ENCODE measurements at regions not wholly inside any gene's neighbourhood (a gene's known extent, or its start where the extent isn't known, plus 50 kb on each side); places are given as distances from the start of the nearest gene placed in this dataset.

GRCh38 chr14:105871590-105871989, 345.2 kb downstream of the TMEM121 start:
- Histone ChIP-seq H3K4me3 (ENCODE audit: low read depth in 1 of 2, low read length in 2 of 2) (no peak overlapping the region), H3K9me3 (ENCODE audit: control insufficient read depth in 2 of 2, insufficient read depth in 1 of 2, low read depth in 1 of 2, low read length in 1 of 2) (peaks cover 0 to 4% of the 10 kb centered on the region in 2 donors), H3K27me3 (ENCODE audit: control insufficient read depth in 1 of 2, insufficient read depth in 2 of 2, low read length in 2 of 2) (no peaks in the 10 kb centered on the region), H3K4me1 (ENCODE audit: control insufficient read depth in 2 of 2, insufficient read depth in 2 of 2, low read length in 1 of 2) (no peaks in the 10 kb centered on the region), H3K27ac (ENCODE audit: low read depth in 2 of 2, low read length in 1 of 2) (no peak overlapping the region), H3K36me3 (ENCODE audit: control insufficient read depth in 2 of 2, insufficient read depth in 2 of 2, low read length in 1 of 2) (no peaks in the 10 kb centered on the region)
- WGBS, 2 donors = 59 to 65% methylated on average over 3 of the region's 3 CpGs

GRCh38 chr14:105873870-105874512, 347.6 kb downstream of the TMEM121 start:
- Histone ChIP-seq H3K27me3 (ENCODE audit: control insufficient read depth in 1 of 2, insufficient read depth in 2 of 2, low read length in 2 of 2) (no peaks in the 10 kb centered on the region), H3K36me3 (ENCODE audit: control insufficient read depth in 2 of 2, insufficient read depth in 2 of 2, low read length in 1 of 2) (no peaks in the 10 kb centered on the region), H3K4me1 (ENCODE audit: control insufficient read depth in 2 of 2, insufficient read depth in 2 of 2, low read length in 1 of 2) (no peaks in the 10 kb centered on the region), H3K9me3 (ENCODE audit: control insufficient read depth in 2 of 2, insufficient read depth in 1 of 2, low read depth in 1 of 2, low read length in 1 of 2) (no peaks in the 10 kb centered on the region), H3K27ac (ENCODE audit: low read depth in 2 of 2, low read length in 1 of 2) (no peak overlapping the region), H3K4me3 (ENCODE audit: low read depth in 1 of 2, low read length in 2 of 2) (no peak overlapping the region)
- 73 to 76% methylated on average over 4 of the region's 4 CpGs for WGBS, 2 donors

- Histone ChIP-seq H3K4me1 (ENCODE audit: control insufficient read depth in 2 of 2, insufficient read depth in 2 of 2, low read length in 1 of 2) (no peaks in the 10 kb centered on the region), H3K27ac (ENCODE audit: low read depth in 2 of 2, low read length in 1 of 2) (no peak overlapping the region), H3K4me3 (ENCODE audit: low read depth in 1 of 2, low read length in 2 of 2) (no peak overlapping the region), H3K36me3 (ENCODE audit: control insufficient read depth in 2 of 2, insufficient read depth in 2 of 2, low read length in 1 of 2) (no peaks in the 10 kb centered on the region), H3K9me3 (ENCODE audit: control insufficient read depth in 2 of 2, insufficient read depth in 1 of 2, low read depth in 1 of 2, low read length in 1 of 2) (no peaks in the 10 kb centered on the region), H3K27me3 (ENCODE audit: control insufficient read depth in 1 of 2, insufficient read depth in 2 of 2, low read length in 2 of 2) (no peaks in the 10 kb centered on the region)
- WGBS, 2 donors = 68 to 74% methylated on average over 4 of the region's 4 CpGs
These were observed 349.8 kb downstream of the TMEM121 start for GRCh38 chr14:105876158-105876557.

GRCh38 chr14:105876829-105877228, 350.4 kb downstream of the TMEM121 start:
- H3K27ac ChIP-seq (ENCODE audit: low read depth in 2 of 2, low read length in 1 of 2) = no peak overlapping the region
- no peak overlapping the region for H3K4me3 ChIP-seq (ENCODE audit: low read depth in 1 of 2, low read length in 2 of 2)
- 86 to 90% methylated on average over 8 of the region's 8 CpGs for WGBS, 2 donors
- H3K9me3 ChIP-seq (ENCODE audit: control insufficient read depth in 2 of 2, insufficient read depth in 1 of 2, low read depth in 1 of 2, low read length in 1 of 2) = no peaks in the 10 kb centered on the region
- H3K27me3 ChIP-seq (ENCODE audit: control insufficient read depth in 1 of 2, insufficient read depth in 2 of 2, low read length in 2 of 2) = no peaks in the 10 kb centered on the region
- no peaks in the 10 kb centered on the region for H3K4me1 ChIP-seq (ENCODE audit: control insufficient read depth in 2 of 2, insufficient read depth in 2 of 2, low read length in 1 of 2)
- H3K36me3 ChIP-seq (ENCODE audit: control insufficient read depth in 2 of 2, insufficient read depth in 2 of 2, low read length in 1 of 2) = no peaks in the 10 kb centered on the region

- H3K9me3 ChIP-seq (ENCODE audit: control insufficient read depth in 2 of 2, insufficient read depth in 1 of 2, low read depth in 1 of 2, low read length in 1 of 2) = no peaks in the 10 kb centered on the region
- H3K4me1 ChIP-seq (ENCODE audit: control insufficient read depth in 2 of 2, insufficient read depth in 2 of 2, low read length in 1 of 2) = no peaks in the 10 kb centered on the region
- no peak overlapping the region for H3K4me3 ChIP-seq (ENCODE audit: low read depth in 1 of 2, low read length in 2 of 2)
- no peaks in the 10 kb centered on the region for H3K27me3 ChIP-seq (ENCODE audit: control insufficient read depth in 1 of 2, insufficient read depth in 2 of 2, low read length in 2 of 2)
- 82 to 84% methylated on average over 9 of the region's 9 CpGs for WGBS, 2 donors
- no peak overlapping the region for H3K27ac ChIP-seq (ENCODE audit: low read depth in 2 of 2, low read length in 1 of 2)
- no peaks in the 10 kb centered on the region for H3K36me3 ChIP-seq (ENCODE audit: control insufficient read depth in 2 of 2, insufficient read depth in 2 of 2, low read length in 1 of 2)
These were observed 351.3 kb downstream of the TMEM121 start for GRCh38 chr14:105877645-105878044.

- 83 to 87% methylated on average over 12 of the region's 12 CpGs for WGBS, 2 donors
- H3K4me3 ChIP-seq (ENCODE audit: low read depth in 1 of 2, low read length in 2 of 2) = no peak overlapping the region
- no peak overlapping the region for H3K27ac ChIP-seq (ENCODE audit: low read depth in 2 of 2, low read length in 1 of 2)
- H3K4me1 ChIP-seq (ENCODE audit: control insufficient read depth in 2 of 2, insufficient read depth in 2 of 2, low read length in 1 of 2) = no peaks in the 10 kb centered on the region
- H3K27me3 ChIP-seq (ENCODE audit: control insufficient read depth in 1 of 2, insufficient read depth in 2 of 2, low read length in 2 of 2) = no peaks in the 10 kb centered on the region
- no peaks in the 10 kb centered on the region for H3K9me3 ChIP-seq (ENCODE audit: control insufficient read depth in 2 of 2, insufficient read depth in 1 of 2, low read depth in 1 of 2, low read length in 1 of 2)
- H3K36me3 ChIP-seq (ENCODE audit: control insufficient read depth in 2 of 2, insufficient read depth in 2 of 2, low read length in 1 of 2) = no peaks in the 10 kb centered on the region
These were observed 351.7 kb downstream of the TMEM121 start for GRCh38 chr14:105878125-105878524.

- H3K9me3 ChIP-seq (ENCODE audit: control insufficient read depth in 2 of 2, insufficient read depth in 1 of 2, low read depth in 1 of 2, low read length in 1 of 2) = no peaks in the 10 kb centered on the region
- H3K4me3 ChIP-seq (ENCODE audit: low read depth in 1 of 2, low read length in 2 of 2) = no peak overlapping the region
- H3K4me1 ChIP-seq (ENCODE audit: control insufficient read depth in 2 of 2, insufficient read depth in 2 of 2, low read length in 1 of 2) = no peaks in the 10 kb centered on the region
- H3K36me3 ChIP-seq (ENCODE audit: control insufficient read depth in 2 of 2, insufficient read depth in 2 of 2, low read length in 1 of 2) = no peaks in the 10 kb centered on the region
- 87 to 90% methylated on average over 13 of the region's 13 CpGs for WGBS, 2 donors
- no peaks in the 10 kb centered on the region for H3K27me3 ChIP-seq (ENCODE audit: control insufficient read depth in 1 of 2, insufficient read depth in 2 of 2, low read length in 2 of 2)
- H3K27ac ChIP-seq (ENCODE audit: low read depth in 2 of 2, low read length in 1 of 2) = no peak overlapping the region
These were observed 352.2 kb downstream of the TMEM121 start for GRCh38 chr14:105878554-105878953.

GRCh38 chr14:105879503-105879866, 353.1 kb downstream of the TMEM121 start:
- Histone ChIP-seq H3K27me3 (ENCODE audit: control insufficient read depth in 1 of 2, insufficient read depth in 2 of 2, low read length in 2 of 2) (no peaks in the 10 kb centered on the region), H3K9me3 (ENCODE audit: control insufficient read depth in 2 of 2, insufficient read depth in 1 of 2, low read depth in 1 of 2, low read length in 1 of 2) (no peaks in the 10 kb centered on the region), H3K36me3 (ENCODE audit: control insufficient read depth in 2 of 2, insufficient read depth in 2 of 2, low read length in 1 of 2) (no peaks in the 10 kb centered on the region), H3K27ac (ENCODE audit: low read depth in 2 of 2, low read length in 1 of 2) (no peak overlapping the region), H3K4me3 (ENCODE audit: low read depth in 1 of 2, low read length in 2 of 2) (no peak overlapping the region), H3K4me1 (ENCODE audit: control insufficient read depth in 2 of 2, insufficient read depth in 2 of 2, low read length in 1 of 2) (no peaks in the 10 kb centered on the region)
- 79 to 81% methylated on average over 7 of the region's 7 CpGs for WGBS, 2 donors

GRCh38 chr14:105879867-105880561, 353.6 kb downstream of the TMEM121 start:
- H3K9me3 ChIP-seq (ENCODE audit: control insufficient read depth in 2 of 2, insufficient read depth in 1 of 2, low read depth in 1 of 2, low read length in 1 of 2) = no peaks in the 10 kb centered on the region
- no peaks in the 10 kb centered on the region for H3K27me3 ChIP-seq (ENCODE audit: control insufficient read depth in 1 of 2, insufficient read depth in 2 of 2, low read length in 2 of 2)

GRCh38 chr14:105880616-105881015, 354.2 kb downstream of the TMEM121 start:
- Histone ChIP-seq H3K4me3 (ENCODE audit: low read depth in 1 of 2, low read length in 2 of 2) (no peak overlapping the region), H3K9me3 (ENCODE audit: control insufficient read depth in 2 of 2, insufficient read depth in 1 of 2, low read depth in 1 of 2, low read length in 1 of 2) (peaks cover 0 to 2% of the 10 kb centered on the region in 2 donors), H3K27ac (ENCODE audit: low read depth in 2 of 2, low read length in 1 of 2) (no peak overlapping the region), H3K27me3 (ENCODE audit: control insufficient read depth in 1 of 2, insufficient read depth in 2 of 2, low read length in 2 of 2) (no peaks in the 10 kb centered on the region), H3K36me3 (ENCODE audit: control insufficient read depth in 2 of 2, insufficient read depth in 2 of 2, low read length in 1 of 2) (no peaks in the 10 kb centered on the region), H3K4me1 (ENCODE audit: control insufficient read depth in 2 of 2, insufficient read depth in 2 of 2, low read length in 1 of 2) (no peaks in the 10 kb centered on the region)
- WGBS, 2 donors = 73 to 77% methylated on average over 11 of the region's 11 CpGs

More at GRCh38 chr14:105879867-105880561, 353.6 kb downstream of the TMEM121 start:
- Histone ChIP-seq H3K27ac (ENCODE audit: low read depth in 2 of 2, low read length in 1 of 2) (no peak overlapping the region), H3K36me3 (ENCODE audit: control insufficient read depth in 2 of 2, insufficient read depth in 2 of 2, low read length in 1 of 2) (no peaks in the 10 kb centered on the region), H3K4me1 (ENCODE audit: control insufficient read depth in 2 of 2, insufficient read depth in 2 of 2, low read length in 1 of 2) (no peaks in the 10 kb centered on the region), H3K4me3 (ENCODE audit: low read depth in 1 of 2, low read length in 2 of 2) (no peak overlapping the region)
- 74 to 78% methylated on average over 12 to 14 of the region's 14 CpGs for WGBS, 2 donors
